GM21576 (cell line): ENCODE measurements at regions not wholly inside any gene's neighbourhood (a gene's known extent, or its start where the extent isn't known, plus 50 kb on each side); places are given as distances from the start of the nearest gene placed in this dataset.

Experiments used
- ATAC-seq: cut with Tn5 transposase; IDR thresholded peaks from one replicate; pipeline ENCODE4 v1.9.1; 2021; ENCODE audit warnings: mild to moderate bottlenecking, moderate library complexity; ENCODE audit not compliant: unreplicated experiment

- no peak for ATAC-seq
These were observed 1043.9 kb upstream of the POU3F3 start for GRCh38 chr2:103809941-103810441.

- ATAC-seq = no peak
These were observed 1043.0 kb upstream of the POU3F3 start for GRCh38 chr2:103810875-103811274.

GRCh38 chr2:103814016-103814415 is 1039.9 kb upstream of the POU3F3 start:
- ATAC-seq = no peak

DNA sequence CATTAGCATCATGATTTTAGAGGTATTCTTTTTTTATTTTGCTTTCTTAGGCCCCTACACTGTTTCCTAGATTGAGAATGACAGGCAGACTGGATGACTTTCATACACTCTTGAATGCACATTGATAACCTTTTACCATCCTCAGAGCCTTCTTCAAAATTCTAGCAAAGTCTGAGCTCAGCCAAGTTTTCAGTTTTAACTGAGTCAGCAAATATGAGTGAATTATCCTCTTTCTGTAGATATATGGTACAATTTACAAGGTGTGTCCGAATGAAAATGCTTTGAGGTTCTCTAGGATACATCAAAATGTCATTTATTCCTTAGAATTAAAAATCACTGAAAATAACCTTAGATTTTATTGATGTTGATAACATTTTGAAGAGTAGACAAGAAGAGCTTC is 1038.2 kb upstream of the POU3F3 start:
- ATAC-seq = no peak

DNA sequence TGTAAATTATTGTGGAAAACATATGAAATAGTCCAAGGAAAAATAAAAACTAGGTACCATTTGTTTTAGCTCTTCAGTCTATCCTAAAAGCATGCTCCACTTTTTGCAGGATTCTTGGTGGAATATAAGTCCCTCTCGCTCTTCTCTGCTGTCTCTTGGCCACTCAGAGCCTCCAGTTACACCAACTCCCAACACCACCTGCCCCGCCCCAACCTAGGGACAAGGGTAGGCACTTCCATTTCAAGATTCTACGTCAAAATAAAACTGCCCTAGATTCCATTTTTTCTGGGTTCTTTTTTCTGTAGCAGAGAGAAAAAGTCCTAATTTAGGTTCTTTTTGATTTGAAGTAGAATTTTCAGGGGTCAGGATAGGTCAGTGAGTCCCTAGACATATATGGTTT is 1036.2 kb upstream of the POU3F3 start:
- no peak for ATAC-seq

DNA sequence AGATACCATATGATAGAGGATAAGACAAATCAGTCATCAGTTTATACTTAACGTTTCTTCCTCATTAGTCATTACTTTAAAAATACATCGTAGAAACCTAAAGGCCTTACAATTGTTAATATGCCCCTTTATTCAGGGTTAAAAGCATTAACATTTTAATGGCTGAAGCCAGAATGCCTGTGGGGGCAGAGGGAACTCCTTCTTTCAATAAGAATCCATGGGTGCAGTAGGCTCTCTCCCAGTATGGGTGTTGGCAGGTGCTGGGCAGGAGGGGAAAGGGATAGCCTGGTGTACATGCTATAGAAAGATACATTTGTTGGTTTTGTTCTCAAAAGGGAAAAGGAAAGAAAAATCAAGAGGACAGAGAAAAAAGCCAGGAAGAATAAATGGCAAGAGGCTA is 1035.7 kb upstream of the POU3F3 start:
- ATAC-seq = no peak

DNA sequence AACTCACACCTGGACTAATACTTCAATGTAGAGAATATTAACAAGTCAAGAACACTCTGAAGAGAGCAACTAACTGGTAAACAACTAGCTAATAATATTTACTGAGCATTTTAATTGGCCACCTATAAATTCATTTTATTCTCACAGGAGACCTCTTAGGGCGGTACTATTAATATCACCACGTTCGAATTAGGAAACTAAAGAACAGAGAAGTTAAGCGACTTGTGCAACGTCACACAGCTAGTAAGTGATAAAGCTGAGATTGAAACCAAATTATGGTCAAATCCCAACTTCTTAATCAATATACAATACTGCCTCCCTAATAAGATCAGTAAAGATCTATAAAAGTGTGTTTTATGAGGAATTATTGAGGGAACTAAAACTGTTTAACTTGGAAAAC is 1034.3 kb upstream of the POU3F3 start:
- no peak for ATAC-seq

GRCh38 chr2:103823847-103824246 is 1030.1 kb upstream of the POU3F3 start:
- ATAC-seq = no peak

GRCh38 chr2:103847276-103847675 is 1006.6 kb upstream of the POU3F3 start:
- ATAC-seq = no peak

GRCh38 chr2:103859238-103859637 is 994.7 kb upstream of the POU3F3 start:
- no peak for ATAC-seq

GRCh38 chr2:103860016-103860415 is 993.9 kb upstream of the POU3F3 start:
- ATAC-seq = no peak

DNA sequence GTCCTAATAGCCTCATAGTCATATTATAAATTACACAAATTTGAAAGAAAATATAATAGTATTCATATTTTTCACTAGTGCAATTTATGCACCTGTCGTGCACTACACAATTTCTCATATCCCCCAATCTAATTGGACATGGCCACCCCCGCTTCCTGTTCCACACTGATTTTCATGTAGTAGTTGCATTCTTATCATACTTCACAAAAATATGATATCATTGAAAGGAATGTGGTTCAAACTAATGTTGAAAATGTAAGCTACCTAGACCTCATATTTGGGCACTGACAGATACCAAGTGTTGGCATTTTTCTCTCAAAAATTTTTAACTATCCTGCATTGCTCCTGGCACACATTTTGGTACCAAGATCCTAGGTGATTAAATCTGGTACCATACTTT is 985.5 kb upstream of the POU3F3 start:
- ATAC-seq = no peak

DNA sequence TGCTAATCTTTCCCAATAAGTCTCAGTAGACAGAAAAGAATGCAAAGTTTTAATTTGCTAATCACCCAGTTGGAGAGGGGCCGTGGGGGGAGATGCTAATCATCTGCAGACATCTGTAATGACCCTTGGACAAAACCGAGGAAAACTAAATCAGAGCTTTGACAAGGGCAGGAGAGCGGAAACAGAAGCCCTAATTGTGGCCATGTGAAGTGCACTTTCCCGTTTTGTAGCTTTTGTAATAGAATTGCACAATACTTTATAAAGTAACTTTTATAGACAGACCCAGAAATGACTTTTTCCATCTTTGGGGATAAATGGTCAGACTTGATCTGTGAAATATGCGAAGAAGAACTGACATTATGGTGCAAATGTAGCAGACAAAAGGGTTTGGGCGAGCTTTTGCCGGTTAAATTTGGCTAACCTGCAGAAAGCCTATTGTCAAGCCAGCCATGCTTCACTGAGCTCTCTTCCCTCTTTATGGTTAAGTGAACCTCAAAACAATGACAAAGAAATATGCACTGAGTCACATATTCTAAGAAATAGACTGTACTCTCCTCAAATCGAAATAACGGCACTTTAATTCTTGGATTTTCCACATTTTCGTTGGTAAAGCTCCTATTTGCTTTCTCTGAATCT is 980.1 kb upstream of the POU3F3 start:
- no peak for ATAC-seq

DNA sequence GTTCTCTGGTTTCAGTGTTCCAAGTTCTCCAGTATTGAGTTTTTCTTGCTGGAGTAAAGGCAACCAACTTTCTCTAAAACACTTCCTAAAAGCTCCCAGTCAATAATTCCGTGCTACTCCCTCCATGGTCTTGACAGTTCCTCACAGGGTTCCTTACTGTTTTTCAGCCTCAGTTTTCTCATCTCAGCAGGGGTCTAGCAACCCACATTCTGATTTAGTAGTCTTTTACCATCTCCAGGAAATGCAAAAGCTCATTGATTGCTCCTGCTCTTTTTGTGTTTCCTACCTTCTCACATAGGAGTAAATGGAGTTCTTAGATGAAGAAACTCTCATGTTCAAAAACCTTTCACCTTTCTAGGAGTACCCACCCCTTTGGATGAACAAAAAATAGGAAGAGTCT is 978.8 kb upstream of the POU3F3 start:
- ATAC-seq = no peak

GRCh38 chr2:103875531-103875930 is 978.4 kb upstream of the POU3F3 start:
- no peak for ATAC-seq

DNA sequence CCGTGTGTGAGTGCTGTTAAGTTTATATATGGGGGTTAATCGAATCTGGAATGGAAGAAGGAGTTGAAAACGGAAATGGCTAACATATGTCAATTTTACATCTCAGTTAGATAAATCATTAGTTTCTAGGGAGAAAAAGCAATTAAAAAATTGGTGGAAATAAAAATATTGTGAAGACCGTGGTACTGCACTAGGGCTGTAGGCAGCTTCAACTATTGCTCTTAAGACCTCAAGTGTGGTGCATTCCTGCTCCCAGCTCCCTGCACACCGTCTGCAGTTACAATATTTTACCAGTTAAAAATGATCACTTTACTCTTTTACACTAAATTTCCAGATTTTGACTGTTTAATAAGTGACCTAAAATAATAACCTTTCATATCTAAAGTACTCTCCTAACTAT is 977.3 kb upstream of the POU3F3 start:
- ATAC-seq = no peak

DNA sequence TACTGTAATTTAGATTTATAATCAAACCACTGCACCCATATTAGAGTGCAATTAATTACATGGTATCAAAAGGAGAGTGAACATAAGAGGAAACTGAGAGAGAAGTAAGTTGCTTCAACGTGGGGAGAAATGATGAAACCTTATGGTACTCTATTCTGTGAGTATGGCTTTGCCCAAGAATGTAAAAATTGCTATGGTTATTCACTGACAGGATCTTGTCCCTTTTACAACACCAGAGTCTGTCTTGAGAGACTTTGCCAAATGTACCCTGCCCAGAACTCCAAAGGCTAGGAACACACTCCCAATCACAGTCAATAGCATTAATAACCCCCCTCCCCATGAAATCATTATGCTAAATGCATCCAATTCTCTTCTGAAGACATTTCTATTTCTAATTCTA is 974.8 kb upstream of the POU3F3 start:
- no peak for ATAC-seq

GRCh38 chr2:103880081-103880834 is 973.7 kb upstream of the POU3F3 start:
- ATAC-seq = no peak

DNA sequence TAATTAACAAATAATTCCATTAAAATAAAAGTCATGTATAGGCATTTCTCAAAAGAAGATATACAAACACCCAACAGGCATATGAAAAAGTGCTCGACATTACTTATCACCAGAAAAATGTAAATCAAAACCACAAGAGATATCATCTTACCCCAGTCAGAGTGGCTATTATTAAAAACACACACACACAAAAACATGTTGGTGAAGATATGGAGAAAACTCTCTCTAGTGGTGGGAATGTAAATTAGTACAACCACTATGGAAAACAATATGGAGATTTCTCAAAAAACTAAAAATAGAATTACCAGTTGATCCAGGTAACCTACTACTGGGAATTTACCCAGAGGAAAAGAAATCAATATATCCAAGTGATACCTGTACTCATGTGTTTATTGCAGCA is 966.3 kb upstream of the POU3F3 start:
- ATAC-seq = no peak

GRCh38 chr2:103896182-103896581 is 957.7 kb upstream of the POU3F3 start:
- no peak for ATAC-seq

GRCh38 chr2:103898561-103898960 is 955.4 kb upstream of the POU3F3 start:
- ATAC-seq = no peak

DNA sequence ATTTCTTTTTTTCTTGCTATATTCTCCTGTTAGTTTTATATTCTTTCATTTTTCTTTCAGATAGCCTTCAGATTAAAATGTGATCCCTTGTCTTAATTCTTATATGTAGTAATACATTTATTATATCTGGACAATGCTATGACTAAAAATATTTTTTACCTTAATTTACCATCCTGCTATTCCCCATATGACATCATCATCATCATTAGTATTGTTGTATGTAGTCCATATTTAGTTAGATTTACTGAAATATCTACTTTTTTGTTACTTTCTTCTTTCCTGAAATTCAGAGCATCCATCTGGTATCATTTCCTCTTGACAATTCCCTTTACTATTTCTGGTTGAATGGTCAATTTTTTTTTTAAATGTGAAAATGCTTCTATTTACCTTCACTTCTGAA is 951.6 kb upstream of the POU3F3 start:
- no peak for ATAC-seq

- ATAC-seq = no peak
These were observed 932.8 kb upstream of the POU3F3 start for GRCh38 chr2:103921161-103921560.
